ENCODE measurements at regions not wholly inside any gene's neighbourhood (a gene's known extent, or its start where the extent isn't known, plus 50 kb on each side); places are given as distances from the start of the nearest gene placed in this dataset.

DNA sequence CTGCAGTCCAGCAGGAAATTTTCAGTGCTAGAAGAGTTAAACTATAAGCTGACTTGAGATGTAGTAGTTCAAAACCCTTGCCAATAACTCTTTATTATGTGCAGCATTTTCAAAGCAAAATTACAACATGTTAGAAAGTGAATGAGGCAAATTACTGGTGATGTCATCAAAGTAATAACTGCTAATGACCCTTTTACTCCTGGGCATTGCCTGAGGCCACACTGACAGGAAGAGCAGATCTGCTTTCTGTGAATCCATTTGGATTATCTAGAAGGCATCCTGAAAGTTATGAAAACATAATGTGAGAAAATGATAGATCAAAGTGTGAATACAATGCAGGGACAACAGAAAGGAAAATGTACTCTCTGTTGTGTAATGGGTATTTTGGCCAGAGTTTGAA is 139.6 kb upstream of the TRIB2 start:
- H3K9me1 ChIP-seq (replicated peaks; ENCODE audit: control insufficient read depth, extremely low read depth, insufficient read depth, low read length): no peaks in the 10 kb centered on the region
- no peaks in the 10 kb centered on the region for H4K20me1 ChIP-seq (replicated peaks; ENCODE audit: control insufficient read depth, extremely low read depth, insufficient read depth, low read length)
- FAIRE-seq (no peak), DNase-seq (ENCODE audit: low read depth, low spot score) (no peak)
- H3K27ac ChIP-seq (ENCODE audit: insufficient read depth, low read depth, low read length): no peak overlapping the region
- H3K4me3 ChIP-seq (replicated peaks in 1 of 3; ENCODE audit: insufficient read depth in 1 of 3, low read depth in 1 of 3, low read length in 3 of 3): no peak overlapping the region
- POLR2A ChIA-PET: interaction anchor here (0.5 kb wide), 1 partner anchor 534 kb away, joined by 3 read pairs; no protein-coding TSS in a partner anchor
- no peaks in the 10 kb centered on the region for H3K9me3 ChIP-seq (replicated peaks; ENCODE audit: control insufficient read depth, insufficient read depth, low read length)
- H3K4me2 ChIP-seq (ENCODE audit: insufficient read depth, low read length): no peak overlapping the region
- no peaks in the 10 kb centered on the region for H3K27me3 ChIP-seq (ENCODE audit: control insufficient read depth in 2 of 2, insufficient read depth in 2 of 2, low read length in 2 of 2)
- CTCF ChIA-PET: no interaction called here
- no TSS peak for BruUV-seq (replicated peaks)
- TF ChIP-seq MYC (IDR thresholded peaks at IDR 0.05; ENCODE audit: low read depth, low read length): no peak
- dilution Hi-C loops (cut with MboI; ENCODE audit: extremely low pct_ligation_motif_present, low sequenced_read_pairs) (no loop called here), intact Hi-C loops (cut with micrococcal nuclease) (no loop called here)
- H3K79me2 ChIP-seq (ENCODE audit: control insufficient read depth, insufficient read depth, low read length): no peaks in the 10 kb centered on the region
- no peak overlapping the region for H2AFZ ChIP-seq (ENCODE audit: low read depth, low read length)
- no peak overlapping the region for H3K9ac ChIP-seq (replicated peaks; ENCODE audit: extremely low read depth, insufficient read depth, low read length)
- no peaks in the 10 kb centered on the region for H3K36me3 ChIP-seq (ENCODE audit: control insufficient read depth in 2 of 2, extremely low read depth in 1 of 2, insufficient read depth in 2 of 2, low read length in 2 of 2)
- no peaks in the 10 kb centered on the region for H3K4me1 ChIP-seq (ENCODE audit: control insufficient read depth, extremely low read depth, insufficient read depth, low read length)

DNA sequence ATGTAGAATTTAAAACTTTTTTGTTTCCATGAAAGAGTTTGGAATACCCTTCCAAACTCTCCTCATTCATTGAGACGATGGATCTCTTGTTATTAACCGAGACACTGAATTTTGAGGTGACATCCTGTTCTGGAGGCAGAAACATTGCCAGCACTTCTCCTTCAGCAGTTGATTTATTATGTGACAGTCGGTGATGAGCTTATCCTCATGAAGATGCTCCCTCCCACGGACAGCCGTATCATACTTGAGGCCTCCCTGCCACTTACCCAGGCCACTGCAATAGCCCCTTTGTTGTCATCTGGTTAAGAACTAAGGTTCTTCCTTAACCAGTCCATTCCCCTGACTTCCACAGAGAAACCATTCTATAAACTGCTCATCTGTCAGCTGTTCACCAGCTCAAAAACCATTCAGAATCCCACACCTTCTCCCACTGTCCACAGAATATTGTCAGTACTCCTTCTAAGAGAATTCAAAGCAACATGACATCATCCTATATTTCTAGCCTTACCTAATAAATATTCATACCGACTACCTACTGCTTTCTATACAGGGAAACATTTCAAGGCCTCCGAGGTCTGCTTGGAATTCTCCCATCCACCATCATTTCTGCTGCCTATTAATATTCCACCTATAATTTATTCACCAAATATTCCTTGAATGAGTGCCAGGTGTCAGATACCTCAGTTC is 139.0 kb upstream of the TRIB2 start:
- FAIRE-seq (no peak), DNase-seq (ENCODE audit: low read depth, low spot score) (no peak)
- TF ChIP-seq POLR2AphosphoS5 (IDR thresholded peaks at IDR 0.05; ENCODE audit: insufficient read depth, low read depth, low read length) (no peak), MYC (IDR thresholded peaks at IDR 0.05; ENCODE audit: low read depth, low read length) (no peak), GATA2 (IDR thresholded peaks at IDR 0.05; ENCODE audit: insufficient read depth, insufficient read length, low read depth, low read length) (no peak), FOS (IDR thresholded peaks at IDR 0.05; ENCODE audit: borderline replicate concordance, insufficient read depth, low read length) (no peak), POLR2A (IDR thresholded peaks at IDR 0.05; ENCODE audit: low read depth, low read length) (no peak), EZH2 (IDR thresholded peaks at IDR 0.05; ENCODE audit: borderline replicate concordance, low read depth, low read length, severe bottlenecking) (no peak), JUN (IDR thresholded peaks at IDR 0.05; ENCODE audit: borderline replicate concordance, insufficient read depth, insufficient read length, low read depth) (no peak)
- TF ChIP-seq, protein P1, sequence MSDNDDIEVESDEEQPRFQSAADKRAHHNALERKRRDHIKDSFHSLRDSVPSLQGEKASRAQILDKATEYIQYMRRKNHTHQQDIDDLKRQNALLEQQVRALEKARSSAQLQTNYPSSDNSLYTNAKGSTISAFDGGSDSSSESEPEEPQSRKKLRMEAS (IDR thresholded peaks at IDR 0.05; ENCODE audit: insufficient read depth, insufficient read length): no peak
- TF ChIP-seq, protein P2, sequence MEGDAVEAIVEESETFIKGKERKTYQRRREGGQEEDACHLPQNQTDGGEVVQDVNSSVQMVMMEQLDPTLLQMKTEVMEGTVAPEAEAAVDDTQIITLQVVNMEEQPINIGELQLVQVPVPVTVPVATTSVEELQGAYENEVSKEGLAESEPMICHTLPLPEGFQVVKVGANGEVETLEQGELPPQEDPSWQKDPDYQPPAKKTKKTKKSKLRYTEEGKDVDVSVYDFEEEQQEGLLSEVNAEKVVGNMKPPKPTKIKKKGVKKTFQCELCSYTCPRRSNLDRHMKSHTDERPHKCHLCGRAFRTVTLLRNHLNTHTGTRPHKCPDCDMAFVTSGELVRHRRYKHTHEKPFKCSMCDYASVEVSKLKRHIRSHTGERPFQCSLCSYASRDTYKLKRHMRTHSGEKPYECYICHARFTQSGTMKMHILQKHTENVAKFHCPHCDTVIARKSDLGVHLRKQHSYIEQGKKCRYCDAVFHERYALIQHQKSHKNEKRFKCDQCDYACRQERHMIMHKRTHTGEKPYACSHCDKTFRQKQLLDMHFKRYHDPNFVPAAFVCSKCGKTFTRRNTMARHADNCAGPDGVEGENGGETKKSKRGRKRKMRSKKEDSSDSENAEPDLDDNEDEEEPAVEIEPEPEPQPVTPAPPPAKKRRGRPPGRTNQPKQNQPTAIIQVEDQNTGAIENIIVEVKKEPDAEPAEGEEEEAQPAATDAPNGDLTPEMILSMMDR (IDR thresholded peaks at IDR 0.05; ENCODE audit: extremely low read depth in 1 of 2, insufficient read depth in 1 of 2, low read depth in 1 of 2, low read length in 2 of 2): no peak
- Histone ChIP-seq H3K4me3 (replicated peaks in 1 of 3; ENCODE audit: insufficient read depth in 1 of 3, low read depth in 1 of 3, low read length in 3 of 3) (no peak overlapping the region), H3K9me3 (replicated peaks; ENCODE audit: control insufficient read depth, insufficient read depth, low read length) (no peaks in the 10 kb centered on the region), H3K79me2 (ENCODE audit: control insufficient read depth, insufficient read depth, low read length) (no peaks in the 10 kb centered on the region), H3K4me1 (ENCODE audit: control insufficient read depth, extremely low read depth, insufficient read depth, low read length) (no peaks in the 10 kb centered on the region), H3K36me3 (ENCODE audit: control insufficient read depth in 2 of 2, extremely low read depth in 1 of 2, insufficient read depth in 2 of 2, low read length in 2 of 2) (no peaks in the 10 kb centered on the region), H4K20me1 (replicated peaks; ENCODE audit: control insufficient read depth, extremely low read depth, insufficient read depth, low read length) (no peaks in the 10 kb centered on the region), H3K27ac (ENCODE audit: insufficient read depth, low read depth, low read length) (no peak overlapping the region), H3K27me3 (ENCODE audit: control insufficient read depth in 2 of 2, insufficient read depth in 2 of 2, low read length in 2 of 2) (no peaks in the 10 kb centered on the region), H3K9me1 (replicated peaks; ENCODE audit: control insufficient read depth, extremely low read depth, insufficient read depth, low read length) (no peaks in the 10 kb centered on the region), H2AFZ (ENCODE audit: low read depth, low read length) (no peak overlapping the region), H3K4me2 (ENCODE audit: insufficient read depth, low read length) (no peak overlapping the region), H3K9ac (replicated peaks; ENCODE audit: extremely low read depth, insufficient read depth, low read length) (no peak overlapping the region)
- CTCF ChIA-PET: interaction anchor here (1.1 kb wide), 1 partner anchor 13 kb away, joined by 3 read pairs; no protein-coding TSS in a partner anchor
- intact Hi-C loops (cut with micrococcal nuclease) (no loop called here), dilution Hi-C loops (cut with MboI; ENCODE audit: extremely low pct_ligation_motif_present, low sequenced_read_pairs) (no loop called here)
- no TSS peak for BruUV-seq (replicated peaks)
- POLR2A ChIA-PET: interaction anchor here (0.5 kb wide), 1 partner anchor 535 kb away, joined by 3 read pairs; no protein-coding TSS in a partner anchor

Data from endothelial cell of umbilical vein (primary cell).